Stomach (tissue), 4 donors: ENCODE measurements at regions not wholly inside any gene's neighbourhood (a gene's known extent, or its start where the extent isn't known, plus 50 kb on each side); places are given as distances from the start of the nearest gene placed in this dataset.
"Not testable (repeated sequence)": the region's sequence is repeated elsewhere in the genome, so short reads cannot be mapped to it uniquely, and the experiment has no call there.

Experiments
- CTCF ChIP-seq, 7 experiments: fragments of 450-650 bp in 4 of 7; fragments of 200-600 bp in 3 of 7; sonication (generic) in 3 of 7; IDR thresholded peaks; one replicate each; pipeline ENCODE4 v1.5.1; 2016 to 2019; ENCODE audit warnings: antibody characterized with exemption in 7 of 7, control low read depth in 2 of 7, mild to moderate bottlenecking in 1 of 7
- POLR2A ChIP-seq, 4 donors: fragments of 450-650 bp; IDR thresholded peaks; one replicate each; pipeline ENCODE4 v1.6.1; 2016; ENCODE audit warnings: antibody characterized with exemption in 4 of 4, control low read depth in 2 of 4, mild to moderate bottlenecking in 1 of 4, moderate library complexity in 1 of 4
- POLR2AphosphoS5 ChIP-seq, 3 donors: sonication (generic); formaldehyde crosslinking; IDR thresholded peaks; one replicate each; pipeline ENCODE4 v1.6.1; 2016; ENCODE audit warnings: antibody characterized with exemption in 3 of 3

- not testable (repeated sequence) for TF ChIP-seq CTCF, POLR2AphosphoS5, POLR2A (IDR thresholded peaks at IDR 0.05)
Measured at GRCh38 chr9:18305167-18305806, 168.7 kb upstream of the ADAMTSL1 start.
